ENCODE measurements at regions not wholly inside any gene's neighbourhood (a gene's known extent, or its start where the extent isn't known, plus 50 kb on each side); places are given as distances from the start of the nearest gene placed in this dataset.

DNA sequence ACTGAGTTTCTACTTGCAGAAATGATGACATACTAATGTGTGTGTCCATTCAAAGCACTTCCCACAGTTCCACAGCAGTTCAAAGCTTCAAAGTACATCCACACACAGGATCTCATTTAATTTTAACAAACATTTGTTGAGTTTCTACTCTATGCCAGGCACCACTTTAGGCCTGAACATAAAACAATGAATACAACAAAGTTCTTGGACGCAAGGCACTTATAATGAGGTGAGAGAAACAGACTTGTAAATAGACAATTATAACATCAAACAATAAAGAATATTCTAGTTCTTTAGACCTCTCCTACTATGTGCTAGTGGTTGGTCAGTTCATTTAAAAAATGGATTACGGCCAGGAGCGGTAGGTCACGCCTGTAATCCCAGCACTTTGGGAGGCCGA lies 82.0 kb upstream of the SPANXB1 start:
- no peak overlapping the region for H3K18ac ChIP-seq (ENCODE audit: low read depth in 1 of 2, low read length in 2 of 2)
- H2AK5ac ChIP-seq (ENCODE audit: low read length, severe bottlenecking), result no peak overlapping the region
- H3K9me3 ChIP-seq (ENCODE audit: control insufficient read depth, low read length), result no peaks in the 10 kb centered on the region
- H2AFZ ChIP-seq (ENCODE audit: low read depth, low read length), result no peak overlapping the region
- no peaks in the 10 kb centered on the region for H3K4me1 ChIP-seq (ENCODE audit: control insufficient read depth, insufficient read depth, low read depth, low read length)
- H2BK15ac ChIP-seq (ENCODE audit: low read depth, poor library complexity, severe bottlenecking), result no peak overlapping the region
- no peak overlapping the region for H3K14ac ChIP-seq (ENCODE audit: low read length in 2 of 2)
- no peak overlapping the region for H3K4me2 ChIP-seq (ENCODE audit: low read length, poor library complexity, severe bottlenecking)
- no peak for DNase-seq
- H3K4me3 ChIP-seq (ENCODE audit: insufficient read depth in 1 of 2, low read depth in 1 of 2, low read length in 2 of 2), result no peak overlapping the region
- no peak overlapping the region for H2BK120ac ChIP-seq (ENCODE audit: low read depth, low read length)
- H3K27ac ChIP-seq (ENCODE audit: low read length, poor library complexity, severe bottlenecking), result no peak overlapping the region
- H3K23ac ChIP-seq (ENCODE audit: low read length in 2 of 2), result no peak overlapping the region
- H3K79me1 ChIP-seq (replicated peaks; ENCODE audit: low read length, poor library complexity, severe bottlenecking), result no peaks in the 10 kb centered on the region
- H3K27me3 ChIP-seq (ENCODE audit: control insufficient read depth in 1 of 2, insufficient read depth in 1 of 2, low read length in 2 of 2), result no peaks in the 10 kb centered on the region
- no peak overlapping the region for H3K4ac ChIP-seq (ENCODE audit: low read depth in 1 of 2, low read length in 2 of 2)
- no peak overlapping the region for H4K8ac ChIP-seq (ENCODE audit: low read length)
- H2BK5ac ChIP-seq (ENCODE audit: low read depth, low read length, poor library complexity, severe bottlenecking), result no peak overlapping the region
- no peaks in the 10 kb centered on the region for H3K36me3 ChIP-seq (ENCODE audit: control insufficient read depth in 1 of 2, insufficient read depth in 2 of 2, low read depth in 1 of 2, low read length in 2 of 2)
- no peak overlapping the region for H2BK12ac ChIP-seq (ENCODE audit: low read length in 2 of 2)
- H3K9ac ChIP-seq (ENCODE audit: low read length), result no peak overlapping the region
- no peak overlapping the region for H4K91ac ChIP-seq (ENCODE audit: low read length)
- WGBS, result 67% methylated on average over 3 of the region's 5 CpGs

DNA sequence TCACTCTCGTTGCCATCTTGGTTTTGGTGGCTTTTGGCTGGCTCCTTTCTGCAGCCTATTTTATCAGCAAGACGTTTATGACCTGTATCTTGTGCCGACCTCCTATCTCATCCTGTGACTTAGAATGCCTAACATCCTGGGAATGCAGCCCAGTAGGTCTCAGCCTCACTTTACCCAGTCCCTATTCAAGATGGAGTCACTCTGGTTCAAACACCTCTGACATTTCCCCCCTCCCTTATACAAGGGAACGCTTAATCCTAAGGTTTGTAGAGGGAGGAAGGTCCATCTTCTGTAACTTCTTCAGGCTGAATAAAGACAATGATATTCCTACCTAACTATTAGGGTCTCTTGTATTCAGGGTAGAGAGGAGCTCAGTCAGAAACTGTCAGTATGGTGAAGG lies 79.3 kb upstream of the SPANXB1 start:
- Histone ChIP-seq H3K4me2 (ENCODE audit: low read length, poor library complexity, severe bottlenecking) (no peak overlapping the region), H2AK5ac (ENCODE audit: low read length, severe bottlenecking) (no peak overlapping the region), H3K14ac (ENCODE audit: low read length in 2 of 2) (no peak overlapping the region), H2BK5ac (ENCODE audit: low read depth, low read length, poor library complexity, severe bottlenecking) (no peak overlapping the region), H3K4me1 (ENCODE audit: control insufficient read depth, insufficient read depth, low read depth, low read length) (no peaks in the 10 kb centered on the region), H3K79me1 (replicated peaks; ENCODE audit: low read length, poor library complexity, severe bottlenecking) (no peaks in the 10 kb centered on the region), H3K23ac (ENCODE audit: low read length in 2 of 2) (no peak overlapping the region), H3K9me3 (ENCODE audit: control insufficient read depth, low read length) (no peaks in the 10 kb centered on the region), H2BK15ac (ENCODE audit: low read depth, poor library complexity, severe bottlenecking) (no peak overlapping the region), H4K8ac (ENCODE audit: low read length) (no peak overlapping the region), H3K36me3 (ENCODE audit: control insufficient read depth in 1 of 2, insufficient read depth in 2 of 2, low read depth in 1 of 2, low read length in 2 of 2) (no peaks in the 10 kb centered on the region), H2BK12ac (ENCODE audit: low read length in 2 of 2) (no peak overlapping the region), H3K9ac (ENCODE audit: low read length) (no peak overlapping the region), H3K18ac (ENCODE audit: low read depth in 1 of 2, low read length in 2 of 2) (no peak overlapping the region), H2AFZ (ENCODE audit: low read depth, low read length) (no peak overlapping the region), H2BK120ac (ENCODE audit: low read depth, low read length) (no peak overlapping the region), H3K27me3 (ENCODE audit: control insufficient read depth in 1 of 2, insufficient read depth in 1 of 2, low read length in 2 of 2) (peaks cover 0 to 4% of the 10 kb centered on the region in 2 experiments), H3K27ac (ENCODE audit: low read length, poor library complexity, severe bottlenecking) (no peak overlapping the region), H4K91ac (ENCODE audit: low read length) (no peak overlapping the region), H3K4me3 (ENCODE audit: insufficient read depth in 1 of 2, low read depth in 1 of 2, low read length in 2 of 2) (no peak overlapping the region), H3K4ac (ENCODE audit: low read depth in 1 of 2, low read length in 2 of 2) (no peak overlapping the region)
- whole genome bisulfite sequencing, result 85% methylated on average over 3 of the region's 4 CpGs
- DNase-seq, result no peak

DNA sequence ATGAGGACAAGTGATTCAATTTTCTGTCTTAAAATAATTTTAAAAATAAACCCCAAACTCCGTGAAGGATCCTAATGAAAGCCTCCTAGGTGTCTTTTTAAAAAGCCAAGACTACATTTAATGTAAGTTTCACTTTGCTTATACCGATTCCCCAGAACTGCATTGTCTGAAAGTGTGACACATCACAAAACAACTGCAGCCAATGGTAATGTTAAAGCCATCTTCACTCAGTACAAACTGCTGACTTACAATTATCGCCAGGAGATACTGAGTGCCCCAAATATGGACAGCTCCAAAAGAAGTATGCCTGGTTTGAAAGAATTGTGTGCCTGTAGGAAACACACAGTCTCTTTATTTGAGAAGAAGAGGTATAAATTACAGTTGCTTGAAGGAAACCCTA lies 73.7 kb upstream of the SPANXB1 start:
- H3K9me3 ChIP-seq (ENCODE audit: control insufficient read depth, low read length), result no peaks in the 10 kb centered on the region
- no peaks in the 10 kb centered on the region for H3K36me3 ChIP-seq (ENCODE audit: control insufficient read depth in 1 of 2, insufficient read depth in 2 of 2, low read depth in 1 of 2, low read length in 2 of 2)
- 76% methylated on average over 3 of the region's 3 CpGs for WGBS
- no peak overlapping the region for H2AK5ac ChIP-seq (ENCODE audit: low read length, severe bottlenecking)
- H4K91ac ChIP-seq (ENCODE audit: low read length), result no peak overlapping the region
- H3K9ac ChIP-seq (ENCODE audit: low read length), result no peak overlapping the region
- no peak overlapping the region for H3K4me2 ChIP-seq (ENCODE audit: low read length, poor library complexity, severe bottlenecking)
- no peak overlapping the region for H3K4me3 ChIP-seq (ENCODE audit: insufficient read depth in 1 of 2, low read depth in 1 of 2, low read length in 2 of 2)
- H3K4me1 ChIP-seq (ENCODE audit: control insufficient read depth, insufficient read depth, low read depth, low read length), result no peaks in the 10 kb centered on the region
- no peak overlapping the region for H2AFZ ChIP-seq (ENCODE audit: low read depth, low read length)
- H3K27ac ChIP-seq (ENCODE audit: low read length, poor library complexity, severe bottlenecking), result no peak overlapping the region
- no peak overlapping the region for H3K4ac ChIP-seq (ENCODE audit: low read depth in 1 of 2, low read length in 2 of 2)
- no peak overlapping the region for H3K18ac ChIP-seq (ENCODE audit: low read depth in 1 of 2, low read length in 2 of 2)
- H3K79me1 ChIP-seq (replicated peaks; ENCODE audit: low read length, poor library complexity, severe bottlenecking), result no peaks in the 10 kb centered on the region
- H3K27me3 ChIP-seq (ENCODE audit: control insufficient read depth in 1 of 2, insufficient read depth in 1 of 2, low read length in 2 of 2), result peaks cover 0 to 4% of the 10 kb centered on the region in 2 experiments
- H2BK12ac ChIP-seq (ENCODE audit: low read length in 2 of 2), result no peak overlapping the region
- no peak overlapping the region for H2BK15ac ChIP-seq (ENCODE audit: low read depth, poor library complexity, severe bottlenecking)
- no peak overlapping the region for H4K8ac ChIP-seq (ENCODE audit: low read length)
- H2BK5ac ChIP-seq (ENCODE audit: low read depth, low read length, poor library complexity, severe bottlenecking), result no peak overlapping the region
- no peak overlapping the region for H3K14ac ChIP-seq (ENCODE audit: low read length in 2 of 2)
- no peak overlapping the region for H2BK120ac ChIP-seq (ENCODE audit: low read depth, low read length)
- DNase-seq, result no peak
- no peak overlapping the region for H3K23ac ChIP-seq (ENCODE audit: low read length in 2 of 2)

DNA sequence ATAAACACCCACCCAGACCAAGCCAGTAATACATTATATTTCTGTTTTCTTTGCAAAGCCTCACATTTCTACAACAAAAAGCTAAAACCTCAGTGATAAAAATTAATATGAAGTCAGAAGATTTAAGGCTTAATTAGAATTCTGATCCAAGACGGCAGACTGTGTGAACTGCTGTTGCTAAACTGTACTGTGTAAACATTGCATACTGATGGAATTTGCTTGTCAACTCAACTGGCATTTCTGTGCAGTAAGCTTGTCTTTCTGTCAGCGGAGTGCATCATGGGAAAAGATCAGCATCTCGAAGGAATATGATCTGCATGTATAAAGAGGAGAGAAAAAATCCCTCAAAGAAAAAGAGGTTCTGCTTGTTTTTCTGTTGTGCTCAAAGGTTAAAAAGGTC lies 69.4 kb upstream of the SPANXB1 start:
- H3K23ac ChIP-seq (ENCODE audit: low read length in 2 of 2), result no peak overlapping the region
- DNase-seq, result peak; percentile 8
- no peak overlapping the region for H4K91ac ChIP-seq (ENCODE audit: low read length)
- no peaks in the 10 kb centered on the region for H3K27me3 ChIP-seq (ENCODE audit: control insufficient read depth in 1 of 2, insufficient read depth in 1 of 2, low read length in 2 of 2)
- H3K18ac ChIP-seq (ENCODE audit: low read depth in 1 of 2, low read length in 2 of 2), result no peak overlapping the region
- H2BK12ac ChIP-seq (ENCODE audit: low read length in 2 of 2), result no peak overlapping the region
- no peak overlapping the region for H3K4ac ChIP-seq (ENCODE audit: low read depth in 1 of 2, low read length in 2 of 2)
- H2BK120ac ChIP-seq (ENCODE audit: low read depth, low read length), result no peak overlapping the region
- H2AK5ac ChIP-seq (ENCODE audit: low read length, severe bottlenecking), result no peak overlapping the region
- no peak overlapping the region for H3K4me3 ChIP-seq (ENCODE audit: insufficient read depth in 1 of 2, low read depth in 1 of 2, low read length in 2 of 2)
- H3K79me1 ChIP-seq (replicated peaks; ENCODE audit: low read length, poor library complexity, severe bottlenecking), result no peaks in the 10 kb centered on the region
- 73% methylated on average over 3 of the region's 3 CpGs for WGBS
- H3K27ac ChIP-seq (ENCODE audit: low read length, poor library complexity, severe bottlenecking), result no peak overlapping the region
- no peak overlapping the region for H3K9ac ChIP-seq (ENCODE audit: low read length)
- H3K14ac ChIP-seq (ENCODE audit: low read length in 2 of 2), result no peak overlapping the region
- H4K8ac ChIP-seq (ENCODE audit: low read length), result no peak overlapping the region
- H3K4me2 ChIP-seq (ENCODE audit: low read length, poor library complexity, severe bottlenecking), result no peak overlapping the region
- no peak overlapping the region for H2BK15ac ChIP-seq (ENCODE audit: low read depth, poor library complexity, severe bottlenecking)
- no peaks in the 10 kb centered on the region for H3K36me3 ChIP-seq (ENCODE audit: control insufficient read depth in 1 of 2, insufficient read depth in 2 of 2, low read depth in 1 of 2, low read length in 2 of 2)
- no peak overlapping the region for H2BK5ac ChIP-seq (ENCODE audit: low read depth, low read length, poor library complexity, severe bottlenecking)
- no peak overlapping the region for H2AFZ ChIP-seq (ENCODE audit: low read depth, low read length)
- no peaks in the 10 kb centered on the region for H3K9me3 ChIP-seq (ENCODE audit: control insufficient read depth, low read length)
- H3K4me1 ChIP-seq (ENCODE audit: control insufficient read depth, insufficient read depth, low read depth, low read length), result no peaks in the 10 kb centered on the region
